Body of pancreas (tissue), 4 donors: ENCODE measurements at regions not wholly inside any gene's neighbourhood (a gene's known extent, or its start where the extent isn't known, plus 50 kb on each side); places are given as distances from the start of the nearest gene placed in this dataset.

Experiments
- CTCF ChIP-seq, 7 experiments: fragments of 450-650 bp in 4 of 7; fragments of 200-600 bp in 3 of 7; sonication (generic) in 3 of 7; IDR thresholded peaks; one replicate each; pipeline ENCODE4 v1.5.1; 2016 to 2019; ENCODE audit warnings: antibody characterized with exemption in 7 of 7
- POLR2A ChIP-seq, 3 donors: fragments of 450-650 bp; IDR thresholded peaks; one replicate each; pipeline ENCODE4 v1.6.1; 2016; ENCODE audit warnings: antibody characterized with exemption in 3 of 3, mild to moderate bottlenecking in 2 of 3

GRCh38 chr6:165760803-165761185, 97.8 kb upstream of the PDE10A start:
- TF ChIP-seq CTCF (IDR thresholded peaks at IDR 0.05) (no peak), POLR2A (IDR thresholded peaks at IDR 0.05) (no peak)
